T-helper 1 cell (primary cell): ENCODE measurements at regions not wholly inside any gene's neighbourhood (a gene's known extent, or its start where the extent isn't known, plus 50 kb on each side); places are given as distances from the start of the nearest gene placed in this dataset.
"Not testable (repeated sequence)": the region's sequence is repeated elsewhere in the genome, so short reads cannot be mapped to it uniquely, and the experiment has no call there.

Source experiments
- DNase-seq, 5 donors: peaks; one replicate each; pipeline ENCODE4 v3.0.0-alpha.2; 2012 to 2020

DNA sequence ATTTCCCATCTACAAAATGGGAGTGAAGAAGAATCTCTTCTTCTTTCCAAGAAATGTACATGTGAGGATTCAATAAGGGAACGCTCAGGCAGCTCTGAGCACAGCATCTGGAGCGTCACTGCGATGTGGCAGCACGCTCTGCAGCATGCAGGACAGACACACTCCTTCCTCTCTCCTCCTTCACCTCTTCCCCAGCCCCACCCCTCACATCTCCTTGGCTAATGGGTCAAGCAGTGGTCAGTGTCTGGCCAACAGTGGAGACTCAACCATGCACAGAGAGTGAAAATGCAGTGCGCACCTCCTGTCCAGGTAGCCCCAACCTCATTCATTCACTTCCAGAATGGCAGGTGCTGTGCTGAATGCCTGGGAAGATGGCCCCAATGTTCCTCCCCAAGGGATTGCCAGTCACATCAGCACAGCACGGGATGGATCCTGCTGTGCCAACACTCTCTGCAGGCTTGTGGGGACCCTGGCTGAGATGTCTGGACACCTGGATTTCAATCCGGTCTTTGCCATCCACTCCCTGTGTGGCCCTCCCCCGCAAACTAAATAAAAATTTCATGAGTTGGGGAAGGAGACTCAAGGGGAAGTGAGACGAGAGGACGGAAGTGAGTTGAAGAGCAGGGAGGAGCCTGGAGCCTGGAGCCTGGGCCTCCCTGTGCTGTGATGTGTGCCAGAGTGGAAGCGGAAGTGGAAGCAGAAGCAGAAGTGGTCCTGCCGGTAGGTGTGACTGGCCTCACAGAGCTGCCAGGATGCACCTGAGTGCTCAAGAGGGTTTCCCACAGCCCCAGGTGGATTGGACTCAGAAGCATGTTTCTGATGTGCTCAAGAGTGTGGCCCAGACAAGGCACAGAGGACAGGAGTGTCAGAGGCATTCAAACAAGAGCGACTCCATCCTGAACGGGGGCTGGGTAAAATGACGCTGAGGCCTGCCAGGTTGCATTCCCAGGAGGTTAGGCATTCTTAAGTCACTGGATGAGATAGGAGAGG, 163.9 kb downstream of the SMAD6 start:
- no peak for DNase-seq

DNA sequence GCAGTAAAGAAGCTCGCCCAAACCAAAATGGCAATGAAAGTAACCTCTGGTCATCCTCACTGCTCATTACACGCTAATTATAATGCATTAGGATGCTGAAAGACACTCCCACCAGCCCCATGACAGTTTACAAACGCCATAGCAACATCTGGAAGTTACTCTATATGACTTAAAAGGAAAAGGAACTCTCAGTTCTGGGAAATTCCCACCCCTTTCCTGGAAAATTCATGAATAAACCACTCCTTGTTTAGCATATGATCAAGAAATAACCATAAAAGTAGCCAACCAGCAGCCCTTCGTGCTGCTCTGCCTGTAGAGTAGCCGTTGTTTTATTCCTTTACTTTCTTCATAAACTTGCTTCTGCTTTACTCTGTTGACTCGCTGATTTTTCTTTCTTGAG, 164.6 kb downstream of the SMAD6 start:
- no peak for DNase-seq

DNA sequence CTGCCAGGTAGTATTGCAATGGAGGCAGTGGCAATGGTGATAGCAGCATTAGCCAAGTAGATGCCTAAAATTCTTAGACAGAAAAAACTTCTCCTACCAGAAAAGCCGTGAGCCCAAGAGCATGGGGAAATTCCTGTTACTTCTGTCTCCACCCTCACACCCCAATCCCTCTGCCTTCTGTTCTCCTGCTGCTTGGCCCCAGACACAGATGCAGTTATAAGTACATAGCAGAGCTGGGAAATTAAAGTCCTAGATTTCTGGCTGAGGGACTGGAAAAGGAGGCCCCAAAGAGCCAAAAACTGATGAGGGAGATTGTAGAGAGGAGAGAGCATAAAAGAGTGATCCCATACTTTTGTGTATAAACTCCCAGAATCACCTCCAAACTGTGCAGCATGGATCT, 166.9 kb downstream of the SMAD6 start:
- no peak for DNase-seq

DNA sequence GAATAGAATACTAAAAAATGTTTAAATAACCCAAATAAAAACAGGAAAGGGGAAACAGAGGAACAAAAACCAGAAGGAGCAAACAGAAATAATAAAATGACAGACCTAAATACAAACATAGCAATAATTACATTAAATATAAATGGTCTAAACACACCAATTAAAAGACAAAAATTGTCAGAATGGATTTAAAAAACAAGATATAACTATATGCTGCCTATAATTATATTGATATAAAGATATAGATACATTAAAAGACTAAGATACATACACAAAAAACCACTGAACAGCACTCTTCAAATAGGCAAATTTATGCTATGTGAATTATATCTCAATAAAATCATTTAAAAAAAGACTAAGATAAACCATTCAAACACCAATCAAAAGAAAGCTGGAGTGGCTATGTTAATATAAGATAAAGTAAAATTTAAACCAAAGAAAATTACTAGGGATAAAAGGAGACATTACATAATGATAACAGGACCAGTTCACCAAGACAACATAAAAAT, 168.9 kb downstream of the SMAD6 start:
- DNase-seq: no peak

DNA sequence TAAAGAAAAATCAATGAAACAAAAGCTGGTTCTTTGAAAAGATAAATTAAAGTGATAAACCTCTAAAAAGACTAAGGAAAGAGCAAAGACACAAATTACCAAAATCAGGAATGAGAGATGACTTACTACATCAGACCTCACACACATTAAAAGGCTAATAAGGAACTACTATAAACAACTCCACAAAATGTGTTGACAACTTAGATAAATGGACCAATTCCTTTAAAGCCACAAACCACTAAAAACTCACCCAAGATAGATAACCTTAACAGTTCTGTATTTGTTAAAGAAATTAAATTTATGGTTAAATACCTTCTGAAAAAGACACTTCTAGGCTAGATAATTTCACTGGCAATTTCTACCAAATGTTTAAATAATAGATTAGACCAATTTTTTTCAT, 170.4 kb downstream of the SMAD6 start:
- DNase-seq: no peak

DNA sequence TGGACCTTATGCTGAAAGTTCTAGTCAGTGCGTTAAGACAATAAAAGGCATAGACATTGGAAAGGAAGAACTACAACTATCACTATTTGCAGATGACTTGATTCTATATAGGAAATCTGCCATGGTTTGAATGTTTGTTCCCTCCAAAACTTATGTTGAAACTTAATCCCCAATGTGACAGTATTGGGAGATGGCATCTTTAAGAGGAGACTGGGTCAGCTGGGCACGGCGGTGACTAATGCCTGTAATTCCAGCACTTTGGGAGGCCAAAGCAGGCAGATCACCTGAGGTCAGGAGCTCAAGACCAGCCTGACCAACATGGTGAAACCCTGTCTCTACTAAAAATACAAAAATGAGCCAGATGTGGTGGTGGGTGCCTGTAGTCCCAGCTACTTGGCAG, 171.3 kb downstream of the SMAD6 start:
- DNase-seq: not testable (repeated sequence)

DNA sequence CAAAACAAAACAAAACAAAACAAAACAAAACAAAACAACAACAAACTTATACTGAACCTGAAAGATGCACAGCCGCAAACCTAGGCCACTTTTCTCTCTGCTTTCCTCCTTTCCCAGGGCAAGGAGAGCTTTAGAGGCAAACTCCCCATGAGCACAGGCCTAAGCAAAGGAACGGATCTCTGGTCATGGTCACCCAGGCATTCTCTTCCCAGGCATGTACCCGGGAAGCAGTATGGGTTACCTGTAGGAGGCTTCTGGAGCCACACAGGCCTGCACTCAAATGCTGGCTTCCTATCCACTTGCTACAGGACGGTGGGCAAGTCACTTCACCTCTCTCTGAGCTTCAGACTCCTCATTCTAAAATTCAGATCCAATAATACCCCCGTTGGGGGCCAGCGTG, 171.8 kb downstream of the SMAD6 start:
- no peak for DNase-seq

DNA sequence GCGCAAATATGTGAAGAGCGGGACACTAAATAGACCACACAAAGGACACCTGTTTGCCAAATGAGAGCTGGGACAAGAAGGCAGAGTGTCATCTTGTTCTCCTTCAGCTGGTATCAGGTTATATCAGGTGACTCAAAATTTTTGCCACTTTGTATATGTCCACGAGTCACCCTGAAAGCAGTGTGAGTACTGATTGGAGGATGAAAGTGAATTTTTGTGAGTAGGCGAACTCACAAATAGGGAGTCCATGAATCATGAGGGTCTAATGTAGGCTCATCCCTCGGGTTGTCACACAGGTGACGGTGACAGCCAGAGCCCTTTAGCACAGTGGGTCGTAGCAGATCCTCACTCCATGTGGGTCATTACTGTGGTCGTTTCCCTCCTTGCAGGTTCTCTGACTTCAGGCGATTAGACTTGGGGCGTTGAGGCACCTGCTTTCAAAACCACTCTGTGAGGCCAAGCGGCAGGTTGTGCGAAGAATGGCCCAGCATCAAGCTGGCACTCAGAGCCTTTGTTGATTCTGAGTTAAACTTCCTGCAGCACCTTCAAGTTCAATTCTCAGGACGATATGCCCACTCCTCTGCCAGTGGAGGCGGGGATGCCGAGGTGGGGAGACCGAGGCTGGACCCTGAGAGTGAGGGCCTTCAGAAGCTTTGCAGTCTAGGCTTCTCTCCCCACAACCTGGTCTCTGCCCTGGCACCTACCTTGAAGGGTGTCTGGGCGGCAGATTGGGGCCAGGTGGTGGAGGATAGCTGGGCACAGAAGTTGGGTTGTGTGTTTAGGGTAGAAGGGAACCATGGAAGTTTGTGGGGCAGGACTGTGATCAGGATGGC, 173.8 kb downstream of the SMAD6 start:
- DNase-seq: no peak

DNA sequence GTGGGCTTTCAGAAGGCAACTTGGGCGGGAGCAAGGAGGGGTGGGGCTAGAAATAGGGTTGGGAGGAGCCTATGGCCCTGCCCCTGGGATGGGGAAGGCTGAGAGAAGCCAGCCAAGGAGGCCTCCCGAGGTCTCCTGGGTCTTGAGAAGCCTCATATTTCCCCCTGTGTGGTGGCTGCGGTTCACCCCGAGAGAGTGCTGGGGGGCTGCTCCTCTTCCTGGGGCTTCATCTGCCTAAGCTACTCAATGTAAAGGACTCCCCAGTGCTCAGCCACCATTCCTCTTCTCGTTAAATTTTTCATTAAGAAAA, 174.3 kb downstream of the SMAD6 start:
- no peak for DNase-seq

DNA sequence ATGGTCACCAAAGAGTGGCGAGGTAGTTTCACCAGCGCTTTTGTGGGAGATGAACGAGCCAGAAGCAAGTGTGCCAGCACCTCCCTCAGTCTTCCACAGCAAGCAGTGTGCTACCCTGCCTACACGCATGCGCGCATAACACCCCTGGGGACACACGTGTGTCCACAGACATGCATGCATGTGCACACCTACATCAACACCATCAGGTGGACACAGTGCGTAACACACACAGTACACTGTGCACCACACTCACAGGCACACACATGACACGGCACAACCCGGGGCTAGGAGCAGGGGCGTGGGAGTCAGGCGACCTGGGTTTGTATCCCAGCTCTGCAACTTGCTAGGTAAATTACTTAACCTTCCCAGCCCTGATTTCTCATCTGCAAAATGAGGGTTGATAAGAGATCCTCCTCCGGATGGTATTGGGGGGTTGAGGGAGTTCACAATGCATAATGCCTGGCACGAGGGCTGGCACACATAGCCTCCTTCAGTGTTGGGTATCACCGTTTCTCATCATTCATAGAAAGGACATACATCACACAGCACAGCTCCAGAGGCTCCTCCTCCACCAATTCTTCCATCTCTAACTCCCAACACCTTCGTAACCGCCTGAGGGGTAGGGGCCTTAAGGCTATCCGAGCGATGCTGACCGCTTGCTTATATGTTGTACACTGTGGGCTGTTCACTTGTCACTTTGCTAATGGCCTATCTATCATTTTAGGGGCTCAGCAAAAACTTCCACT, 174.9 kb downstream of the SMAD6 start:
- no peak for DNase-seq

DNA sequence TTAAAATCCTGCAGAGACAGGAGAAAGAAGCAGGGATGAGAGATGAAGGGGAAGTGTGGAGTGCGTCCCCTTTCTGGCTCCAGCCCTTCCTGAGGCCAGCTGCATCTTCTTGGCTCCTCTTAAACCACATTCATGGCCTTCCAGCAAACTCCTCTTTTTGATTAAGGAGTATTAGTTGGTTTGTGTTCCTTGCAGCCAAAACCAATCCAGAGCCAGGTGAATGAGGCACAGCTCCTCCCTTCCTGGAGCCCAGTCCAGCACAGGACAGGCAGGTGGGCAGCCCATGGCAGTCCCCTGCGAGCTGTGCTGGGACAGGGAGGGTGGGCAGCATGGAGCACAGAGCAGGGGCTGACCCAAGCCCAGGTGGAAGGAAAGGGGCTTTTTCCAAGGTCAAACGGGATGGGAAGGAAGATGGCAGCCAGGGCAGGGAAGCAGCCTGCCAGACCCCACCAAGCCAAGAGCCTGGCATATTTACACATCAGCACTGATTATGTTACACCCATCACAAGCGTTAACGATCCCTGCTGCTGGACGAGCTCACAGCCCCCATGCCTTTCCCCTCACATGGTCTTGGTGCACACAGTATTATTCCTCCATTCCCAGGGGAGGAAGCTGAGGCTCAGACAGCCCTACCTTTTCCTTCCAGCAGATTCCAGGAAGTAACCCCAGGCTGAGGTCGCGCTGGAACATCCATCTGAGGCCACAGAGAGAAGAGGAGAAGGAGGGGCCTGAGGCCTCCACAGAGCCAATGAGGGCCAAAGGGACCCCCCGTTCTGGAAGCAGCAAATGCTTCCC, 175.6 kb downstream of the SMAD6 start:
- no peak for DNase-seq

DNA sequence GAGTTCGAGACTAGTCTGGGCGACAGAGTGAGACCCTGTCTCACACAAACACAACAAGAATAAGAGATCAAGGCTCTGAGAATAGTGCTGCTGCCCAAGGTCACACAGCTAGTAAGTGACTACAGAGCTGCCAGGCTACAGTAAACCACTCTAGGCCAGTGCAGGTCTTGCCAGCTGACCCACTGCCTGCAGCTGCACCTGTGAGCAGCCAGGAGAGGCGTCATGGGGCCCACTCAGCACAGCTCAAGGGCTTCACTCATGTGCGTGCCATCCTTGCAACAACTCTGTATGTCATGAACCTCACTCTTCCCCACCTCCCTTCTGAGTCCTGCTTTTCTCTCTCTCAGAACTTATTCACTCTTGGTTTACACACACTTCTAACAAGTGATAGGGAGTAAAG, 176.7 kb downstream of the SMAD6 start:
- DNase-seq: no peak

DNA sequence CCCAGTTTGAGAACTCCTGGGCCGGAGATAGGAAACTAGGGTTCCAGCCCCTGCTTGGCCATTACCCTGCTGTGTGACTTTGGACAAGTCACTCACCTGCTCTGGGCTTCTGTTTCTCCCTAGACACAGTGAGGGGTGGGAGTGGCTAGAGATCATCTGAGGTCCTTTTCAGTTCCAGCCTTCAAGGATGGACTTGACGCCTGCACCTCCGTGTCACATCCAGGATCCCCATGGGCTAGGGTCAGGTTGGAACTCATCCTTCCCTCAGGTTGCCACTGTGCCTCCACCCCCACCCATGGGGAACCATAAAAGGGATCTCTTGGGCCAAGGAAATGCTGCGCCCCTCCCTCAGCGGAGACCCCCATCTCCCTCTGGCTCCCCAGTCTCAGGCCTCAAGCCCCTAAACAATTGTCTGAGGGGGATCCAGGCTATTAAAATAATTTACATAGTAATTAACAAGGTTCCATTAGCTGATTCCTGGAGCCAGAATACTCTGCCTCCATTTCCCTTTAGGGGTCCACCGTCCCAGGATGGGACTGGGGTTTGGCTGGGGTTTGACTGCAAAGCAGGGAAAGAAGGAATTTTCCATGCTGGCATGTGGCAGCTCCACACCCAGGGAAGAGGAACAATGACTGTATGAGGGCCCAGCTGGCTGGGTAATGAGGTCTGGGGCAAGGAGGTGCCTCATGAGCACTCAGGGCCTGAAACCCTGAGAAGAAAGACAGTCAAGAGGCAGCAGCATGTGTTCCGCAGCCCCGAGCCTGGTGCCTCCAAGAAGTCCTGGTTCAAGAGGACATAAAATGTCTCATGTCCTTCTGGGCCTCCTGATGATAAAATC, 177.7 kb downstream of the SMAD6 start:
- DNase-seq: no peak

DNA sequence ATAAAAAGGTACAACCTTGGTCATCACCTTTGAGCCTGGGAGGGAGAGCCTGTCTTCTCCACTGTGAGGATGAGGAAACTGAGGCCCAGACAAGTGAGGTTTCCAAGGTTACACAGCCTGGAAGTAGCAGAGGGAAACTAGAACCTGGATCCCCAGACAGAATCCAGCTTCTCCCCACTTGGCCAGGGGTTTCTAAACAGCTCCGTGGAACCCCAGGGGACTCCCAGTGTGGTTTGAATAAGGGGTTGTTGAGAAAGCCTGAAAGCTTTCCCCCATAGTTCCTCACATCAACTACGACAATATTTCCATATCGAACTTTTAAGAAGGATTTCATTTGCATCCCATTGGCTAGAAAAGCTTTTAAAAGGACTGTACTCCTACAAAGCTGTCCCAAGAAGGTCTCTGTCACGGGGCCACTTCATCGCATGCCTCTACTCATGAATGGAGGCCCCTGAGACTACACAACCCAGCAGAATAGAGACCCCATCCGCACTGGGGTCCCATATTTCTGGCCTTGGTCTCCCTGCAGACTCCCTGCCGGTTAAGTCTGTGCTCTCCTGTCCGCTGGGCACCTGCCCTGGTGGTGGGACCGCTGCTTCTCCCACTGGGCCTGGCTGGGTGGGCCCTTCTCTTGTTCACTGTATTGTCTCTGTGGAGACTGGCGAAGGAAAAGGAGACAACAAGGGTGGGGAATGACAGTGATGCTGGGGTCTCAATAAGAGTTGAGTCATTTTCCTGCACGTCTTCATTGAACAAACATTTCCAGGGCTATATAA, 178.5 kb downstream of the SMAD6 start:
- DNase-seq: no peak

DNA sequence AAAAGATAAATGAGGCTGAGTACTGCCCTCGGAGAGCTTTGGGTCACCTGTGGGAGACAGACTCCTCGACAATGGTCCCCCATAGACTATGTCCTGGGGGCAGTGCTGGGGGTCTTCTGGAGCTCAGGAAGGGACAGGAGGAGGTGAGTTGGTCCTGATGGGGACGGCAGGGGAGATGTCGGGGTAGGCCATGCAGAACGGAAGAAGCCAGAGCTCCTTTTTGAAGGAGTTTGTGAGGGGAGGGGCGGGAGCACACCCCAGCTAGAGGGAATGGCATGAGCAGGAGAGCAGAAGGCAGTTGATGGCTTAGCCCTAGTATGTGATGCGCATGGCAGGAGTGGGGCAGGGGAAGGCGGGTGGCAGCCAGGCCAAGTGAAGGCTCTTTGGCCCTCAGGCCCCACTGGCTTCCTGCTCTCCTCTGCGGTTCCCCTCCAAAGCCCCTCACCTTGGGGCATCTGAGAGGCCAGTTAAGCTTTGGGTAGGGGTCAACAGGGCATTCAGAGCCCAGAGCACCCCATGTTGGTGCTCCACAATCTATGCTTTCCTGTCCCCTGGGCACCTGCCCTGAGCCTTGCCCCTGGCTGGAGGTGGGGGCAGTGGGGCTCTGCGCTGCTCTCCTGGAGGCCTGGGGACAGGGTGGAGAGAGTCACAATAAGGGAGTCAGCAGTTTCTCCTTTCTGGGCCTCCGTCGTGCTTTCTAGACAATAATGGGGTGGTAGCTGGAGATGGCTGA, 179.3 kb downstream of the SMAD6 start:
- no peak for DNase-seq

DNA sequence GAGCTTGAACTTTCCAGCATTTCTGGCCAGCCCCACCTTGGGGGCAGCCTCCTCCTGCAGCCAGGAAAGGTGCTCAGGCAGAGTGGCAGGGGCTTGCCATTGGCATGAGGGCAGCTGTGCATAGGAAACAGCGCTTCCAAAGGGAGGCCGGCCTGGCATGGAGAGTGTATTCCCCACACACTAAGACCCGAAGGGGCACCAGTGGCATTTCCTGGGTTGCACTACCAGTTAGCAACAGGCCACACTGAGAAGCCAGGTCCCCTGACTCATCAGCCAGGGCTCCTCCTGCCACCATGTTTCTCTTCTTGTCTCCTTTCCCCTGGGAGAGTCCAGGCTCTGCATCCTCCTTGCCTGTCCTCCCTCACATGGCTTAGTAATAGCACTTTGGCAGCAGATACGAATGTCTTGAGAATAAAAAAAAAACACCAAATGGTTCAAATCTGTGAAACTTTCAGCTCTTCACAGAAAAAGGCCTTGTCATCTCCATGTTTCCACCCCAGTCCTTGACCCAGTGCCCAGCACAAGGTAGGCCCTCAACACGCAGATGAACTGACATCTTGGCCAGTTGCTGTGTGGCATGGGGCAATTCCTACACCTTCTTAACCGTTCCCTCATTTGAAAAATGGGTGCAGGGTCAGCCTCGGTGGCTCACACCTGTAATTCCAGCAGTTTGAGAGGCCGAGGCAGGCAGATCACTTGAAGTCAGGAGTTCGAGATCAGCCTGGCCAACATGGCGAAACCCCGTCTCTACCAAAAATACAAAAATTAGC, 180.4 kb downstream of the SMAD6 start:
- no peak for DNase-seq

DNA sequence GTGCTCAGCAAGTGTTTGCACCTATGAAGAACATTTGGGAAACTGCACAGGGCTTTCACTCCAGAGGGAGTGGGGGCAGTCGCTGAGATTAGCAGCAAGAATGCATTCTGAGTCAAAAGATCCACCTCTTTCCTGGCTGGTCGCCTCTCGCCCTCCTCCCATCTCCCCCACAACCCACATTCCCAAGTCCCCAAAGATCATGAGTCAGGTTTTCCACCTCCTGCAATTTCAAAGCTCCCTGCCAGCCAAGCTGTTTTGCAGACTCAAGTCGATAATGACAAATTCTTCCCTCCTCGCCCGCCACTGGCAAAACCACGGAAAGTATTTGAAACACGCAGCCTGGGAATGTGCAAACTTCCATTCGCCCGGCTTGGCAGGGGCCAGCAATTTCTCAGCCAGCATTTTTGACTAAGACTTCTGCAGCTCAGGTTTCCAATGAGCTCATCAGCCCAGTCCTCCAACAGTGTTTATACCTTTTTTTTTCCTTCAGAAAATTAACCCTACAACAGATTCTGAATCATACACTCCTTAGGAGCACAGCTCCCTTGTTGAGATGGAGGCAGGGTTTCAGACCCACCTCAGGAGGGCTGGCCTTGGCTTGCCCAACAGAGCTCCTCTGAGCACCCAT, 181.4 kb downstream of the SMAD6 start:
- no peak for DNase-seq

DNA sequence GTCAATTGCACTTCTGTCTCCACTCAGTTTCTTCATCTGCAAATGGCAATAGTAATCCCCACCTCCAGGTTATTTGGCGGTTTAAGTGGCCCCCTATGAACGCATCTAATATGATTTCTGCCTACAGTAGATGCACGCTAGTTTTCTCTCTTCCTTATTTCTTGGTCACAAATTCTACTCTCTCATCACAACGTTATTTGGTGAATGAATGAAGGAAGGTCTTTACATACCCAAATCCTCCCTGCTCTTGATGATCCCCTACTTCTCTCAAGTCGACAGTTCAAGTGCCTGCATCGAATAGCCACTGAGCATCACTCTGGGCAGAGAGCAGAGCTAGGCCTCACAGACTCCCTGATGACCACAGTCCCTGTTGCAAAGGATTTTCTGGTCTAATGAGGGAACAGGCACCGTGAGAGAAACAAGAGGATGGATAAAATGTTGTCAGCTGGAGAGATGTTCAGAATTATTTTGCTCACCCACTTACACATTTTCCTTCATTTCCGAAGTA, 181.2 kb upstream of the SMAD3 start:
- DNase-seq: no peak
